Posterior cingulate gyrus (tissue), 11 donors: ENCODE measurements at regions not wholly inside any gene's neighbourhood (a gene's known extent, or its start where the extent isn't known, plus 50 kb on each side); places are given as distances from the start of the nearest gene placed in this dataset.

Experiments
- DNase-seq, 10 donors: peaks; one replicate each; pipeline versions ENCODE4 v3.0.0 to v3.0.0-alpha.2; 2020 to 2021; ENCODE audit warnings: mixed read lengths in 3 of 10
- intact Hi-C: fragments of 100-400 bp; cut with DNase I; formaldehyde crosslinking; loops from one replicate; pipeline ENCODE4 v1.15.1; 2023

DNA sequence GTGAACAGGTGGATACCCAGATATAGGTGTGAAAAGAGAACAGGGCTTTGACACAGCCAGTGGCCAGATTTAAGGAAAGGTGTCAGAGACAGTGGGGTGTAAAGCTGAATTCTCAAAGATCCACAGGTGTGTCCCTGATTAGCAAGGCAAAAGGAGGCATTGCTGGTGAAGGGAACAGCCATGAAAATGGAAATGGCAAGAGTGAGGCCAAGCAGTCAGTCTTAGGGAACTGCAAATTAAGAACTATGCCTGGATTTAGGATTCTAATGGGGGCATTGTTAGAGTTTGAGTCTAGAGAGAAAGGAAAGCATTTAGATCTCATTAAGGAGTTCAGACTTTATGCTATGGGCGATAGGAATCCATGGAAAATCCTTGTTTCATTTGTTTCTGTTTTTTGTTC lies 789.2 kb downstream of the MAFB start:
- no peak for DNase-seq
- intact Hi-C loops = no loop called here

DNA sequence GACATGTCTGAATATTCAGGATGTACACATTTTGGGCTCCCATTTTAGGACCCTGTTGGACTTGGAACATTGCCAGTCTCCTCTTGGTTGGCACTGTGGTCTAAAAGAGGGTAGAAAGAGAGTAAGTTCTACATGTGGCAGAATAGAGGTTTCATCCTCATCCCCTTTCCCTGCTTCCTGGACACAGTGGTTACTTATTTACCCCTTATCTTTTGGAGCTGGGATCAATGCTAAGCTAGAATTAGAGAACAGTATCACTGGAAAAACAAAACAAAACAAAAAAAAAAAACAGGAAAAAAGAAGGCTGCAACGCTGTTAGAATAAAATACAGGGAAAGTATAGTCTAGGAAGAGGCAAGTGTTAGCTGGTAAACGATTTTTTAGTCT lies 790.6 kb downstream of the MAFB start:
- no peak for DNase-seq
- intact Hi-C loops = no loop called here

- DNase-seq = no peak
- intact Hi-C loops = no loop called here
These were observed 791.1 kb downstream of the MAFB start for GRCh38 chr20:39897781-39898466.

DNA sequence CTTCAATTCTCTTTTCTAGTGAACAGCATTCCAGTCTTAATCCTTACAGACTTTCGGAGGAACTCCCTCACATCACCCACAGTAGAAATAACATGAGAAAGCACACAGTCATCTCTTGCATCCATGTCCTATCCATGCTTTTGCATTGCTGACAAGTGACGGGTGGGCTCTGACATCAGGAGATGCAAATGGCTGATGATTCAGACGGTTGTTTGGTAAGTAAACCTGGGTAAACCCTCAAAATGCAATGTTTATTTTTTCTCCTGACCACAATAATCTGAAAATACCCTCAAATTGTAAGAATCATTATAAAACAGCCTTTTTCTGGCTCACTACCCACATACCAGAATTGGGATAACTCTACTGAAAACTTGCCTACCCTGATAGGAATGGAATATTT lies 792.0 kb downstream of the MAFB start:
- intact Hi-C loops = no loop called here
- DNase-seq = no peak

DNA sequence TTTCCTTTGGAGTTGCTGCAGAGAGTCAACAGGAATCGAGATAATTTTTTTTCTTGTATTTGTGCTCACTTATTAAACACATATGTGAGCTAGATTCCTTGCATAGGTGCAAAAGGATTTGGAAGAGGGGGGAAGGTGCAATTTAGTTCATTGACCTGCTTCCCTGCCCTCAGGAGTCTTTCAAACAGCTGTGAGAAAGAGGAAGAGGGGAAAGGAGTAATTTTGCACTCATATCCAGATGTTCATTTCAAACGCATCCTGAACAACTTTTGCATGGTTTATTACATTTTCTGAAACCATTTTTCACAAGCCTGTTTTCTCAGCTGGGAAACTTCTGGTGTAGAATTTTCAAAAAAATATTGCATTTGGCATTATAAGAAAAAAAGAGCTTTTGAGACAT lies 795.0 kb downstream of the MAFB start:
- DNase-seq = no peak
- intact Hi-C loops = no loop called here

GRCh38 chr20:39893003-39893685 lies 795.9 kb downstream of the MAFB start:
- intact Hi-C loops = no loop called here

GRCh38 chr20:39890697-39891096 lies 798.3 kb downstream of the MAFB start:
- intact Hi-C loops = no loop called here
- no peak for DNase-seq

More at GRCh38 chr20:39893003-39893685, 795.9 kb downstream of the MAFB start:
- DNase-seq = no peak

DNA sequence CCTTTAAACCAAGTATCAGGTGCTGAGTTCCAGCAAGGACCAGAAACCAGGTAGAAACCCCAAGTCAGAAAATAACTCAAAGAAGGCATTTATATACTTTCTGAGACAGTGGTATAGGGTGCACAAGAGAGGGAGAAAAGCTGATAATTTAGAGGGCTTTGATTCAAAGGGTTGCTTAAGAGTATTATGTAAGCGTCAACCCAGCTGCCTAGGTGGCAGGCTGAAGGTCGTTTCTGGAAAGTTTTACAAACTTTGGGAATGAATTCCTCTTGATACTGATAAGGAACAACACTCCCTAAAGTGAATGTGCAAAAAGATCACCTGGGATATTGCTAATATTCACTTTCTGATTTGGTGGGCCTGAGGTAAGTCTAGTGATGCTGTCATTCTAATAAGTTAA lies 800.7 kb downstream of the MAFB start:
- no peak for DNase-seq
- intact Hi-C loops = loop anchor here (5.0 kb wide), 2 partner anchors 51 to 1059 kb away; no protein-coding TSS in a partner anchor

- DNase-seq = no peak
- intact Hi-C loops = loop anchor here (5.0 kb wide), 2 partner anchors 49 to 1061 kb away; no protein-coding TSS in a partner anchor
These were observed 802.3 kb downstream of the MAFB start for GRCh38 chr20:39886650-39887190.

DNA sequence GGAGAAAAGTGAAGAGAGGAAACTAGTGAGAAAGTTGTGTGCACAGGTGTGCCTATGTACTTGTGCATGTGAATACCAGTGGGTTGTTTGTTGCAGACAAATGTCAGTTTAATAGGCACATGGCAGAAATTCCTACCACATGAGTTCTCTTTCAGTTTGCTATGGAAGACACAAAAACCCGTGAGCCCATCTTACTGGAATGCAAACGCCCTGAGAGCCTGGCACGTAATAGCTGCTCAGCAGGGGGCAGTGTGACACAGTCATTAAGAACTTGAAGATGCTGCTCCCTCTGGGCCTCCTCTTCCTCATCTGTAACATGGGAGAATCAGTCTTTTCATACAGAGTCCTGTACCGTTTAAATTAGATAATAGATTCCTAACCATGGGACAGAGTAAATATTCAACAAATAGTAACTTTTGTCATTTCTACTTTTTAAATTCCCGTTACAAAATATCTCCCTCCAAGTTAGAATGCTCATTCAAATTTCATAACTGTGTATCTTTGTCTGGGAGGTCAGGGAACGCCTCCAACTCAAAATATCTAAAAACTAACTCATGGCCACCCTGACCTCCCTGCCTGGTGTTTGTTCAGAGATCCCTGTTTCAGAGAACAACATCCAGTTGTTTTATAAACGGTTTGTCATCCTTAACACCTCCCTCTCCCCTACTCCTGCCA lies 802.9 kb downstream of the MAFB start:
- DNase-seq = peak in 6 of 10 donors; percentile 29 to 84 (median 37)
- intact Hi-C loops = loop anchor here (5.0 kb wide), 2 partner anchors 49 to 1061 kb away; no protein-coding TSS in a partner anchor

DNA sequence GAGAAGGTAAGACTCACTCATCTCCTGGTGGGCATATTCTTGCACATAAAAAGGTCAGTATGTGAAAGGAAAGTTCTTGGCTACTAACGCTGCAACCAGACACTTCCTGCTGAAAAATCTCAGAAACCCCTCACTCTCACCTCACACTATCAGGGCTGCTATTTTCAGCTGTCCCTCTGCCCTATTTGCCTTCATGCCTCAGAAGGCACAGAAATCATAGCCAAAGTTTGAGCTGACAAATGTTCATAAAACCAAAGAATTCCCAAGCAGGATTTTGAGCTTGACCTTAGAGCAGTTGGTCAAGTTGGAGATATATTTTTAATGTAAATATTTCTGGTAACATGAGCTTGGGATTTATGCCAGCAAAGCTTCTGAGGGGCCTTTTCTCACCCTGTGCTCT lies 806.2 kb downstream of the MAFB start:
- no peak for DNase-seq
- intact Hi-C loops = no loop called here

DNA sequence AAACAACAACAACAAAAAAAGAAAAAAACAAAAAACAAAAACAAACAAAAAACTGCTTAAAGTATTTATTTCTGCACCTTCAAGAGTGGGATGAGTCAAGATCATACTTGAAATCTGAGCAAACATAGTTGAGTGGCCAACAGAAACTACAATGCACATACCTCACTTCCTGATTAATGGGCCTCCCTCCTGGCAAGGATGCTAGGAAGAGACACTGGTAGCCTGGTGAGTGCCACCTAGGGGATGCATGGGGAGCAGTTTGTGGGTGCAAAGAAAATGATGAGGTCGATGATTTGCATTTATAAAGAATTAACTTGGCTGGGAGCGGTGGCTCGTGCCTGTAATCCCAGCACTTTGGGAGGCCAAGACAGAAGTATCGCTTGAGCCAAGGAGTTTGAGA lies 808.1 kb downstream of the MAFB start:
- DNase-seq = no peak
- intact Hi-C loops = no loop called here

DNA sequence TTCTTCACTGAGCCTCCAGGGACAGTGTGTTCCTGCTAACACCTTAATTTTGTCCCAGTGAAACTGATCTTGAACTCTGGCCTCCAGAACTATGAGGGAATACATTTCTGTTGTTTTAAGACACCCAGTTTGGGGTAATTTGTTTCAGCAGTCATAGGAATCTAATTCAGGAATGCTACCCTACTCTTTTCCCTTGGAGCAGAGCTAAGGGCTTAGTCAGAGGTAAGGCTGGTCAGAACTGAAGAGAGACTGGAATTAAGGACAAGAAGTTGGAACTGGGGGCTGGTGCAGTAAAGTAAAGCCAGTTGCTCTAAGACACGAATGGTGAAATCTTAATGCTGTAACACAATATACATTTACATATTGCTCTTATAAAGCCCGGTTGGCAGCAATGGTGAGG lies 809.7 kb downstream of the MAFB start:
- intact Hi-C loops = no loop called here
- DNase-seq = no peak

- DNase-seq = no peak
- intact Hi-C loops = no loop called here
These were observed 810.2 kb downstream of the MAFB start for GRCh38 chr20:39878809-39879208.

DNA sequence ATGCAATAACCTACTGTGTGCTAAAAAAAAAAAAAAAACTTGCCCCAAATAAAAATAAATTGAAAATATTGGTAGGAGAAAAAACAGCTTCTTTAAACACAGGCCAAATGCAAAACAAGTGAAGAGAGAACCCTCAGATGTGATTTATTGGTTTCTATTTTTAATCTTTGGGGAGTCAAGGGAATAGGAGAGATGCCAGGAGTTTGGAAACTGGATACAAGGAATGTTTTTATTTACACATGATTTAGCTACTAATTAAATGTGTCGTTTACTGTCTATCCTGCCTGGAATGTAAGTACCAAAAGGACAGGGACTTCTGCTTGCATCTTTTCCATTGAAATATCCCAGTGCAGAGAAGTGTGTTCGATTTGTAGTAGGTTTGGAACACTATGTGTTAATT lies 810.7 kb downstream of the MAFB start:
- DNase-seq = no peak
- intact Hi-C loops = no loop called here

DNA sequence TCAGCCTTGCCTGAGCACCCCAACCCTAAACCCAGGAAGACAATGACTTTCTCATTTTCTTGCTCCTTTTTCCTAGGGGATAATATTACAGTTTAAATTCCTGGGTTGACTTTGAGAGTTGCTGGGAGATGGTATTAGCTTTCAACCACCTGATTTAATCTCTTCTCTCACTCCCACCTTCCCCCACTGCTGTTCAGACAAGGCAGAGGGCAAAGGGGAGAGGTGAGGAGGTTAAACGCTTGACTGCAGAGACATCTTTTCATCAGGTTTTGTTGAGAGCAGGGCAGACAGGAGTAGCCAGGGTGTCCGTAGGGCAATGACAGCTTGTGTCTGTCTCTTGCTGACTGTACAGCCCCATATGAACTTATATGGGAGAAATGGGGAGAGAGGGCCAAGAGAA lies 811.2 kb downstream of the MAFB start:
- DNase-seq = no peak
- intact Hi-C loops = no loop called here

DNA sequence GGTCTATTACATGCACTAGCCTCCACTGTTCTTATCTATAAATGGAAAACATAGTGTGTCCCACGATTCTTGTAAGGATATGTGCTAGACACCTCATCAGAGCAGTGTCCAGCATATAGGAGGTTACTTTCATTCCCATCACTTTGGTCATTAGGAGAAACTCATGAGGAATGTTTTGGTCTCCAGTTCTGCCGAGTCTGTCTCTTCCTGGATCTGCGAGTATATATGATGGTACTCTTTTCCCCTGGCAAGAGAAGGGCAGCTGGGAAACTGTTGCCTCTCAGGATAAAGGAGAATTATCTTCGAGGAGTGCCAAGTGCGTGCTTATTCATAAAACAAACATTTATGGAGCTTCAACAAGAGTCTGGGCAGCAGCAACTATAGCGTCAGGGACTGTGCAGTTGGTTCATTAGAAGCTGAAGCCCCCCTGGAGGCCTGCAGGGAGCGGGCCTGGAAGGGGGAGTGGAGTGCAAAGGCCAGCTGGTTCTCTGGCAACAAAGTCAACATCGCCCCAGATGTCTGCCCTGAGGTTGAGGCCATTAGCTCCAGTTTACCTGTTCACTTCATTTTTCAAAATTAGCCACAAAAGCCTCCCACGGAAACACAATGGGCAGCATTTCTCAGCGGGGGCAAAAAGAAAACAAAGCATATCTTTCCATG lies 811.9 kb downstream of the MAFB start:
- no peak for DNase-seq

DNA sequence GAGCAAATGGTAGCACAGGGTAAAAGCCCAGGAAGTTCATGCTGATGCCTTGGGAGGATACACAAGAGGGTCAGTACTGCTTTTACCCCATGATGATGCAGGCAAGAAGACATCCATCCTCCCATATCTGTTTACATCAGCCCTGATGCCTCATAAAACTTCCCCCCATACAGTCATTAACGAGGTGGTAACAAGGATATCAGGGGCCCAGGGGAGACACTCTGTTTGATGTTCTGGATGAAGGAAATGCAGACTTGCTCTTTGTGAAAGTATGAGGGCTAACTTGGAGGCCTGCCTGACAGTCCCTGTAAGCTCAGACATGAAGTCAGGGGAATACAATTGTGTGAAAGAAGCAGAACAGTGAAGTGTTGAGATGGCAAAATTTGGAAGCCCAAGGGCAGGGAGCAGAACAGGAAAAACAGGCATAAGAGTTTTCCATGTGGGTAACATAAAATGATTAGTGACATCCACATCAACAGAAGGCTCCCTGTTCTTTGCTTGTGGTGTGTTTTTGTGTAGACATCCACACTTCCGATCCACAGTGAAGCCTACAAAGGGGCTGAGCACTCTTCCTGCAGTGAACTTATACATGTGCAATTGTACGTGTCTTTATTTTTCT lies 813.4 kb downstream of the MAFB start:
- no peak for DNase-seq
- intact Hi-C loops = no loop called here

More for the DNA sequence above, 811.9 kb downstream of the MAFB start:
- intact Hi-C loops = no loop called here

GRCh38 chr20:39874049-39874893 lies 814.8 kb downstream of the MAFB start:
- intact Hi-C loops = loop anchor here (5.0 kb wide), 1 partner anchor 607 kb away; no protein-coding TSS in a partner anchor
- DNase-seq = peak in 6 of 10 donors; percentile 16 to 83 (median 49)
